ENCODE measurements at regions not wholly inside any gene's neighbourhood (a gene's known extent, or its start where the extent isn't known, plus 50 kb on each side); places are given as distances from the start of the nearest gene placed in this dataset.

DNA sequence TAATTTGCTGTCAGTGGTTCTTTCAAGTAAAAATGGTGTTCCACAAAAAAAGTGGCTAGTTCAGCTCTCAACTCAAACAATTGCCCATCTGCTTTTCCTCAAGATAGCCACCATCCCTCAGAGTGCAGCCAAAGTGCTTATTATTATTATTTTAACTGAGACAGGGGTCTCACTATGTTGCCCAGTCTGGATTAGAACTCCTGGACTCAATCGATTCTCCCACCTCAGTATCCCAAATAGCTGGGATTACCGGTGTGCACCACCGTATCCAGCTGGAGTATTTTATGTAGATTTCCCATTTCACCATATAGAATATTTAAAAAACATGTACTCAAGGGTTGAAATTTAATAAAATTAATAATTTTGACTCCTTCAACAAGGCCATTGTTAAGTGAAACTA, 62.1 kb upstream of the USP9X start:
- TF ChIP-seq, protein P1, sequence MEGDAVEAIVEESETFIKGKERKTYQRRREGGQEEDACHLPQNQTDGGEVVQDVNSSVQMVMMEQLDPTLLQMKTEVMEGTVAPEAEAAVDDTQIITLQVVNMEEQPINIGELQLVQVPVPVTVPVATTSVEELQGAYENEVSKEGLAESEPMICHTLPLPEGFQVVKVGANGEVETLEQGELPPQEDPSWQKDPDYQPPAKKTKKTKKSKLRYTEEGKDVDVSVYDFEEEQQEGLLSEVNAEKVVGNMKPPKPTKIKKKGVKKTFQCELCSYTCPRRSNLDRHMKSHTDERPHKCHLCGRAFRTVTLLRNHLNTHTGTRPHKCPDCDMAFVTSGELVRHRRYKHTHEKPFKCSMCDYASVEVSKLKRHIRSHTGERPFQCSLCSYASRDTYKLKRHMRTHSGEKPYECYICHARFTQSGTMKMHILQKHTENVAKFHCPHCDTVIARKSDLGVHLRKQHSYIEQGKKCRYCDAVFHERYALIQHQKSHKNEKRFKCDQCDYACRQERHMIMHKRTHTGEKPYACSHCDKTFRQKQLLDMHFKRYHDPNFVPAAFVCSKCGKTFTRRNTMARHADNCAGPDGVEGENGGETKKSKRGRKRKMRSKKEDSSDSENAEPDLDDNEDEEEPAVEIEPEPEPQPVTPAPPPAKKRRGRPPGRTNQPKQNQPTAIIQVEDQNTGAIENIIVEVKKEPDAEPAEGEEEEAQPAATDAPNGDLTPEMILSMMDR (IDR thresholded peaks at IDR 0.05) = no peak
- no peak for TF ChIP-seq POLR2A (IDR thresholded peaks at IDR 0.05)

Data from thyroid gland (tissue), 4 donors.